ENCODE measurements at regions not wholly inside any gene's neighbourhood (a gene's known extent, or its start where the extent isn't known, plus 50 kb on each side); places are given as distances from the start of the nearest gene placed in this dataset.
A peak's percentile ranks its signal among the peaks of the same experiment; 100 is the strongest.

DNA sequence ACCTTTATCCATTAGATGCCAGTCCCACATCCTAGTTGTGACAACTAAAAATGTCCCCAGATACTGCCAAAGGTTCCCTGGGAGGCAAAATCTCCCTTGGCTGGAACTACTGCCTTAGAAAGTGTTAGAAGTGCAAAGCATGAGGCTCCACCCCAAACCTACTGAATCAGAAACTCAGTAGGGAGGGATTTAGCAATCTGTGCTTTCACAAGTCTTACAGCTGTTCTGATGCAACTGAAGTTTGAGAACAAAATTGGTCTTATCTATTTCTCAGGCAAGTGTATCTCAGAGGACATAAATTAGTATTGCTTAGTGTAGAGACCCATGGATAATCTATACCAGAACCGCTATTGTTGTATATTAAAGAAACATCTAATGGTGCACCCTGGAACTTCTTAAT is 70.2 kb downstream of the CLDN1 start:
- no peak for DNase-seq (ENCODE audit: low read depth)

- no peak for DNase-seq (ENCODE audit: low read depth)
These were observed 72.8 kb downstream of the CLDN1 start for GRCh38 chr3:190249414-190249813.

- no peak for DNase-seq (ENCODE audit: low read depth)
These were observed 80.1 kb downstream of the CLDN1 start for GRCh38 chr3:190242147-190242546.

- DNase-seq (ENCODE audit: low read depth), result no peak
These were observed 82.9 kb downstream of the CLDN1 start for GRCh38 chr3:190239325-190239724.

GRCh38 chr3:190238871-190239270 is 83.4 kb downstream of the CLDN1 start:
- no peak for DNase-seq (ENCODE audit: low read depth)

DNA sequence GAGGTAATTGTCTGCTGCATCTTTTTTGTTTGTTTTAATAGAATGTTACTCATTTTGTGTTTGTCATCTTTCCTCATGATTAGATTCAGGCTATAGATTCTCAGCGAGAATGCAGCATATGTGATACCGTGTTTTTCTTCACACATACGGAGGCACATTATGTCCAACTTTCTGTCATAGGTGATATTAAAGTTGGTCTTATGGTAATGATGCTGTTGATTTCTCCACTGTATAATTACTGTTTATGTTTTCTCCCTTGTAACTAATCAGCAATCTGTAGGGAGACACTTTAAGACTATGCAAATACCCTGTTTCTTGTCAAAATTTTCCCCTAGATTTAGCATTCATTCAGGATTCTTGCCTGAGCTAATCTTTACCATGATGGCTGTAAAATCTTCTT is 87.6 kb downstream of the CLDN1 start:
- DNase-seq (ENCODE audit: low read depth), result no peak

DNA sequence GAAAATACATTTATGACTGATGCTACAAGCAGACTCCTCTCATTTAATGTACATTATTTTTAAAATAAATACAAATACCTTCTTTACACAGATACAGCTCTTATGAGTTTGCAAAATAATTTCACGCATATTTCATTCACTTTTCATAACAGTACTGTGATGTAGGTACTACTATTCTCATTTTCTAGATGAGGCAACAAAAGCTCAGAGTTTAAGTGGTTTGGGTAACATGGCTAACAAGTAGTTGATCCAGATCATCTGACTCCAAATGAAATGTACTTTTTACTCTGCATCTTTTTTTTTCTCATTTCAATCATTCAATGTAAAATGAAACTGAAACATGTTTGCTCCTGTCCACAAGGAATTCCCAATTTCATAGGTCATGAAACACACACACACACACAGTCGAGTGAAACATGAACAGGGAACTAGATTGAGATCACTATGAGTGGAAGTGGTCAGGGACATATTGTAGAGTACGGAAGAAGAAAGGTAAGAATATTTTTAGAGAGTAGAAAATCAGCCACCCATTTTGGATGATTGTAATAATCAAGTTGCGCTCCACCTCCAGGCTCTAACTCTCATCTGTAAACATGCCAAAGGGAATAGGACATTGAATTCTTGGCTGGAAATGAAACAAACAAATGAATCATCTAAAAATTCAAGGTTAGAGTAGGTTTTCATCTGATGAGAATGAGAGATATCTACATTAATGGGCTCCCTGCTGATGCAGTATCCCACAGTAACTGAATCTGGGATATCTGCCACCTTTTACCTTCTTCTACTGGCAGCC is 92.4 kb downstream of the CLDN1 start:
- DNase-seq (ENCODE audit: low read depth), result peak; percentile 28

DNA sequence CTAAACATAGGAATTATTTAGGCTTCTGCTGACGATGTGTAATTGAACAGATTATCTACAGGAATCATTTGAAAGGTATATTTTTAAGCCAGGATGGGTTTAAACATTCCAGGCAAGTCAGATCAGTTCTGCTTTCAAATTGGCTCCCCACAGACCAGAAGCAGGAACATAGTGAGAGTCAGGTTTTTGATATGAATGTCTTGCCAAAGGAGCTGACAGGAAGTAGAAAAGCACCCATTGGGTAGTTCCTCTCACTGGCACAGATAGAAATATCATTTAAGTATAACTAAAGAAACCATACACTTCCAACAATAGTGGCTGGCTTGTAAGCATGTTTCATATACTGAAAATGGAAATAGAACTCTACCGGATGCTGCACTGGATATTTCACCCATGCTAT is 95.2 kb downstream of the CLDN1 start:
- DNase-seq (ENCODE audit: low read depth), result no peak

- no peak for DNase-seq (ENCODE audit: low read depth)
These were observed 97.2 kb downstream of the CLDN1 start for GRCh38 chr3:190224863-190225692.

DNA sequence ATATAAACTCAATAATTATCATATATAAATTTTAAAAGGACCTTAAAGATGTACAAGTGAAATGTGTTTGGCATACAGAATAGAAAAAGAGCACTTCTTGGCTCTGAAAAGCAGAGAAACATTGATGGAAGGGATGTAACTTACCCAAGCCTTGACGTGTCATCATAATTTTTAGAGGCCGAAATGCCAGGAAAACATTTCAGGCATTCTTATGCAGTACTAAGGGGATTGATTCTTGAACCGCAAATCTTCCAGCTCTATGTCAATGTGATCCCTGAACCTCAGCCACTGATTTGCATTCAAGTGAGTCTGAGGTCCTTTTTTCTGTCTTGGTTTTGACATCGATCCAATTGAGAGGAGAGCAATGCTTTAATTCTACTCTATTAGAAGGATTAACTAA is 97.8 kb downstream of the CLDN1 start:
- no peak for DNase-seq (ENCODE audit: low read depth)

DNA sequence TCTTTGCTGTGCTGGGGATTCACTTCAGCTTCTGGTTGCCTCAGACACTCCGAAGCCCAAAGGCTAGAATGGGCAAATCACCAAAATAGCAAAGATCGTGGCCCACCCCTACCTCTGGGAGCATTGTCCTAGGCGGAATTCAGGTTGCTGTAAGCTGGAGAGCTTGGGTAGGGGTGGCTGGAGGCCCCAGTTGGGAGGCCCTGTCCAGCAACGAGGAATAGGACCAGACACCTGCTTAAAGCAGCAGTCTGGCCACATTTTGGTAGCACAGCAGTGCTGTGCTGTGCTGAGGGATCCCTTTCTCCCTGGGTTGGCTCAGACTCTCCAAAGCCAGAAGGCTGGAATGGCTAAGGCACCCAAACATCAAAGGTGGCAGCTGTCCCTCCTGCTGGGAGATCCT is 99.3 kb downstream of the CLDN1 start:
- DNase-seq (ENCODE audit: low read depth), result no peak

GRCh38 chr3:190222360-190222759 is 99.9 kb downstream of the CLDN1 start:
- no peak for DNase-seq (ENCODE audit: low read depth)

- no peak for DNase-seq (ENCODE audit: low read depth)
These were observed 99.7 kb upstream of the P3H2 start for GRCh38 chr3:190220362-190220761.

DNA sequence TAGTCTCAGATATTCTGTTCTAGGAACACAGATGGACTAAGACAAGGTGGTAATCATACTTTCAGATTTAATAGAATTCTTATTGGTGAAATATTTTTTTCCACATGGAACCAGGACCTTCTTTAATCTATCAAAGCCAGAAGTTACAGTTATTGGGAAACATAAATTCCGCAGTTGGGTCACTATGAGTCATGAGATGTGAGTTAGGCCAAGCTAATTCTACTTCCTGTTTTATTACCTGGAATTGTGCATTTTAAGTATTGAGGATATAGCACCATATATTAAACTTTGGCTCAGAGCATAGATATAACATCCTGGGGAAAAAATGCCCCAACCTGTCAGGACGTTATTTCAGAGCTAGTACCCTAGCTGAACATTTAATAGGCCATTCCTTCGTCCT is 96.4 kb upstream of the P3H2 start:
- no peak for DNase-seq (ENCODE audit: low read depth)

GRCh38 chr3:190213727-190214126 is 93.0 kb upstream of the P3H2 start:
- no peak for DNase-seq (ENCODE audit: low read depth)

DNA sequence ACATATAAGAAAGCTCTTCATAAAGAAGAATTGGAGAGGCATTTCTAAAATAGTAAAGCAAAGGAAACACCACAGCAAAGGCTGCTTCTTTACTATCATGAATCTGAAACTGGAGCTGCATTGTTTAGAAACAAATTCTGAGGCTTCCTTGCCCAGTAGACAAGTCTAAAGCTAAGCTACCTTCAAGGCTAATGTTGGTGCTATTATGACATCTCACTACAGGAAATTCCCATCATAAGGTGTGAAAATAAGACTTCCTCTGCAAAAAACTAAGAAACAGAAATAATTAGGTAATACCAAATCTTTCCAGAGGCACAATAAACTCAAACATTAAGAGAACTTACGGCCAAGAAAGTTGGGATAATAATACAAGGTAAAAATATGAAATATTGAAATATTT is 89.9 kb upstream of the P3H2 start:
- DNase-seq (ENCODE audit: low read depth), result no peak

GRCh38 chr3:190209533-190209932 is 88.8 kb upstream of the P3H2 start:
- no peak for DNase-seq (ENCODE audit: low read depth)

- DNase-seq (ENCODE audit: low read depth), result no peak
These were observed 87.5 kb upstream of the P3H2 start for GRCh38 chr3:190208196-190208595.

DNA sequence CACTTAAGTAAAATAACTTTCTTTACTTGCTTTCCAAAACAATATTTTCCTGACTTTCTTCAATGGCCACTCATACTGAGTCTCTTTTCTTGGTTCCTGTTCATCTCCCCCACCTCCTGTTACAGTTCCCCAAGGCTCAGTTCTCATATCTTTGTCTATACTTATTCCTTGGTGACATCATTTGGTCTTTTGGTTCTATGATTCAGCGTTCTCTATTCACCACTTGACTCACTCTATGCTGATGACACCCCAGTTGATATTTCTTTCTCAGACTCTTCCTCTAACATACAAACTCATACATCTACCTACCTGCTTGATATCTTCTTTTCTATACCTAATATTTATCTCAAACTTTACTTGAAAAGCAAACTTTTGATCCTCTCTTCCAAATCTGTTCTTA is 85.0 kb upstream of the P3H2 start:
- DNase-seq (ENCODE audit: low read depth), result peak; percentile 28

DNA sequence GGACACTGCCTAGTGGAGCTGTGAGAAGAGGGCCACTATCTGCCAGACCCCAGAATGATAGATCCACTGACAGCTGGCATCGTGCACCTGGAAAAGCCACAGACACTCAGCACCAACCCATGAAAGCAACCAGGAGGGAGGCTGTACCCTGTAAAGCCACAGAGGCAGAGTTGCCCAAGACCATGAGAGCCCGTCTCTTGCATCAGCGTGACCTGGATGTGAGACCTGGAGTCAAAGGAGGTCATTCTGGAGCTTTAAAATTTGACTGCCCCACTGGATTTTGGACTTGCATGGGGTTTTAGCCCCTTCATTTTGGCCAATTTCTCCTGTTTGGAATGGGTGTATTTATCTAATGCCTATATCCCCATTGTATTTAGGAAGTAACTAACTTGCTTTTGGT is 83.5 kb upstream of the P3H2 start:
- no peak for DNase-seq (ENCODE audit: low read depth)

GRCh38 chr3:190197346-190197763 is 76.7 kb upstream of the P3H2 start:
- no peak for DNase-seq (ENCODE audit: low read depth)

GRCh38 chr3:190194506-190194905 is 73.8 kb upstream of the P3H2 start:
- DNase-seq (ENCODE audit: low read depth), result no peak

- DNase-seq (ENCODE audit: low read depth), result no peak
These were observed 72.5 kb upstream of the P3H2 start for GRCh38 chr3:190193210-190193609.
